ENCODE measurements at regions not wholly inside any gene's neighbourhood (a gene's known extent, or its start where the extent isn't known, plus 50 kb on each side); places are given as distances from the start of the nearest gene placed in this dataset.
"Not testable (repeated sequence)": the region's sequence is repeated elsewhere in the genome, so short reads cannot be mapped to it uniquely, and the experiment has no call there.

DNA sequence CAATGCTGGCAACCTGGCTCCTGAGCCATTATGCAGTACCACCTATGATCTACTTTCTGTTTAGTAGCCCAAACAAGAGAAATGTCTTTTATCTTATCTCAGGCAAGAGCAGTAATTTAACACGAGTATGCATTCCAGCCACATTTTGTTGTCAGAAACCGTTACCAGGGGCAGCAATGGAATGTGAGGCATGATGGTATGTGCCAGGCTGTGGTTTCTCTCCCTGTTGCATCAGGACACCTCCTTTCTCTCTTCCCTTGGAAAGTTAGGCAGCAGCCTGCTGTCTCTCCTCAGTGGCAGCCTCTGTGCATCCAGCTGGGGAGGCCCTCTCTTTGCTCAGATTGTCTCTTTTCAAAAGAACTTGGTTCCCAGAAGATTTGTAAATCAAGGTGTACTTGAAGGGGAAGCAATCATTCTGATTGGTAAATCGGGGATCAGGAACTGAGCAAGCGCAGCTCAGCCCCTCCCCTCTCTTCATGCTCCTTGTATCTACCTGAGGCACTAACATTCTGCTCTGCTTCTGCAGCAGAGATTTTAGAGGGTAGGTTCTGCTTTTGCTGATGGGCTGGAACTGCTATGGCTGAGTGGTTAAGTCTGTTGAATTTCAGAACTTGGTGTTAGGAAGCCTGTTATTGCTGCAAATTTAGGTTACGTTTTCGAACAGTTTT is 229.2 kb downstream of the ADAMTS15 start:
- no peaks in the 10 kb centered on the region for H3K27me3 ChIP-seq
- no peak for TF ChIP-seq POLR2AphosphoS5 (IDR thresholded peaks at IDR 0.05)
- TF ChIP-seq POLR2A (IDR thresholded peaks at IDR 0.05), result no peak
- TF ChIP-seq, protein P1, sequence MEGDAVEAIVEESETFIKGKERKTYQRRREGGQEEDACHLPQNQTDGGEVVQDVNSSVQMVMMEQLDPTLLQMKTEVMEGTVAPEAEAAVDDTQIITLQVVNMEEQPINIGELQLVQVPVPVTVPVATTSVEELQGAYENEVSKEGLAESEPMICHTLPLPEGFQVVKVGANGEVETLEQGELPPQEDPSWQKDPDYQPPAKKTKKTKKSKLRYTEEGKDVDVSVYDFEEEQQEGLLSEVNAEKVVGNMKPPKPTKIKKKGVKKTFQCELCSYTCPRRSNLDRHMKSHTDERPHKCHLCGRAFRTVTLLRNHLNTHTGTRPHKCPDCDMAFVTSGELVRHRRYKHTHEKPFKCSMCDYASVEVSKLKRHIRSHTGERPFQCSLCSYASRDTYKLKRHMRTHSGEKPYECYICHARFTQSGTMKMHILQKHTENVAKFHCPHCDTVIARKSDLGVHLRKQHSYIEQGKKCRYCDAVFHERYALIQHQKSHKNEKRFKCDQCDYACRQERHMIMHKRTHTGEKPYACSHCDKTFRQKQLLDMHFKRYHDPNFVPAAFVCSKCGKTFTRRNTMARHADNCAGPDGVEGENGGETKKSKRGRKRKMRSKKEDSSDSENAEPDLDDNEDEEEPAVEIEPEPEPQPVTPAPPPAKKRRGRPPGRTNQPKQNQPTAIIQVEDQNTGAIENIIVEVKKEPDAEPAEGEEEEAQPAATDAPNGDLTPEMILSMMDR (IDR thresholded peaks at IDR 0.05), result no peak
- H3K27ac ChIP-seq, result peak overlapping the region in 1 of 2 donors; percentile 71
- DNase-seq (ENCODE audit: low spot score in 2 of 2), result peak in 1 of 2 donors; percentile 72
- H3K4me3 ChIP-seq, result no peak overlapping the region
- H3K9me3 ChIP-seq, result peaks cover 9 to 16% of the 10 kb centered on the region in 2 donors
- H3K36me3 ChIP-seq, result no peaks in the 10 kb centered on the region
- intact Hi-C loops (cut with DNase I; ENCODE audit: low total_unique reads), result no loop called here
- no peaks in the 10 kb centered on the region for H3K4me1 ChIP-seq

DNA sequence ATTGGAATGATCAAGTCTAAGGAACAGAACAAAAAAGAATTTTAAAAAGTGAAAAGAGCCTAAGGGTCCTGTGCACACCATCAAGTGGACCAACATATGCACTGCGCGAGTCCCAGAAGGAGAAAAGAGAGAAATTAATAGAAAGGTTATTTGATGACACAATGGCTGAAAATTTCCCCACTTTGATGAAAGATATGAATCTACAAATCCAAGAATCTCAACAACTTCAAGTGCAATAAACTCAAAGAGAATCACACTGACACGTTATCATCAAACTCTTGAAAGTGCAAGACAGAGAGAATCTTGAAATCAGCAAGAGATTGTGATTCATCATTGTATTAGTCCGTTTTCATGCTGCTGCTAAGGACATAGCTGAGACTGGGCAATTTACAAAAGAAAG is 230.8 kb downstream of the ADAMTS15 start:
- intact Hi-C loops (cut with DNase I; ENCODE audit: low total_unique reads), result no loop called here
- H3K4me3 ChIP-seq, result no peak overlapping the region
- no peaks in the 10 kb centered on the region for H3K36me3 ChIP-seq
- no peak for DNase-seq (ENCODE audit: low spot score in 2 of 2)
- H3K4me1 ChIP-seq, result no peaks in the 10 kb centered on the region
- no peak overlapping the region for H3K27ac ChIP-seq
- H3K9me3 ChIP-seq, result peaks cover 9 to 16% of the 10 kb centered on the region in 2 donors
- TF ChIP-seq POLR2AphosphoS5 (IDR thresholded peaks at IDR 0.05) (no peak), POLR2A (IDR thresholded peaks at IDR 0.05) (no peak)
- TF ChIP-seq, protein P1 (IDR thresholded peaks at IDR 0.05), result no peak
- no peaks in the 10 kb centered on the region for H3K27me3 ChIP-seq

DNA sequence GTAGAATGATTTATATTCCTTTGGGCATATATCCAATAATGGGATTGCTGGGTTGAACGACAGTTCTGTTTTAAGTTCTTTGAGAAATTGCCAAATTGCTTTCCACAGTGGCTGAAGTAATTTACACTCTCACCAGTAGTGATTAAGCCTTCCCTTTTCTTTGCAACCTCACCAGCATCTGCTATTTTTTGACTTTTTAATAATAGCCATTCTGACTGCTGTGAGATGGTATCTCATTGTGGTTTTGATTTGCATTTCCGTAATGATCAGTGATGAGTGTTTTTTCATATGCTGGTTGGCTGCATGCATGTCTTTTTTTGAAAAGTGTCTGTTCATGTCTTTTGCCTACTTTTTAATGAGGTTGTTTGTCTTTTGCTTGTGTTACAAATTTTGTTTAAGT is 233.8 kb downstream of the SNX19 start:
- DNase-seq (ENCODE audit: low spot score in 2 of 2); H3K4me3 ChIP-seq; H3K27me3 ChIP-seq; H3K36me3 ChIP-seq; H3K4me1 ChIP-seq; H3K27ac ChIP-seq: not testable (repeated sequence)
- H3K9me3 ChIP-seq, result peaks cover 9 to 16% of the 10 kb centered on the region in 2 donors
- intact Hi-C loops (cut with DNase I; ENCODE audit: low total_unique reads), result loop anchor here (10.0 kb wide), 1 partner anchor 778 kb away; no protein-coding TSS in a partner anchor

DNA sequence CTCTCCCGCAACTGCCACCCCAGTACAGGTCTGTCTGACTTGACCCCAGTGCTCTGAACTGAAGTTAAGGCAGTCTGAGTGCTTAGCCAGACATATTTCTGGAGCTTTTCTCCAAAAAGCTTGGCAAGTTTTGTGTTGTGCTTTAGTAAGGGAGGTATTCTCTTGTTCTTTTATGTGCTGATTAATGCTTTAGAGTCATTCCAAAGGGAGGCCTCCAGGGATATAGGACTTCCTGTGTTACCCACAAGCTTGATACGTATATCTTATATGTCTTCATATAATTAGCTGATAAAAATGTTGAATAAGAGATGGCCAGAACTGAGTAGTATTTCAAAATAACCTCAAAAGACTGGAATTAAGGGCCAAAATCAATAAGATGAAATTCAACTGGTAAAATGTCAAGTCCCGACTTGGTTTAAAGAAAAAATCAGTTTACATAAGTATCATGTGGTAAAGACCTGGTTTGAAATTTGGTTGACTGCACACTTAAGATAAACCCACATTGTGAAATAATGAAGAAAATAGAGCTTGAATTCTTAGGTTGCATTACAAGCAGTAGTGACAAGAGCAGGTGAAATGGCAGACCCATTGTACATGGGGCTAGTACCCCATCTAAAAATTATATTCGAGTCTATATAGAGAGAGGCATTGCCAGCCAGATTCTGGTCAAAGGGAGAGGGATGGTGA is 226.9 kb downstream of the SNX19 start:
- no peaks in the 10 kb centered on the region for H3K27me3 ChIP-seq
- no peaks in the 10 kb centered on the region for H3K9me3 ChIP-seq
- intact Hi-C loops (cut with DNase I; ENCODE audit: low total_unique reads), result loop anchor here (10.0 kb wide), 1 partner anchor 785 kb away; no protein-coding TSS in a partner anchor
- DNase-seq (ENCODE audit: low spot score in 2 of 2), result no peak
- no peak overlapping the region for H3K4me3 ChIP-seq
- H3K27ac ChIP-seq, result no peak overlapping the region
- no peaks in the 10 kb centered on the region for H3K36me3 ChIP-seq
- H3K4me1 ChIP-seq, result no peaks in the 10 kb centered on the region
- TF ChIP-seq, protein P1 (IDR thresholded peaks at IDR 0.05), result no peak
- no peak for TF ChIP-seq POLR2A (IDR thresholded peaks at IDR 0.05)
- TF ChIP-seq POLR2AphosphoS5 (IDR thresholded peaks at IDR 0.05), result no peak

DNA sequence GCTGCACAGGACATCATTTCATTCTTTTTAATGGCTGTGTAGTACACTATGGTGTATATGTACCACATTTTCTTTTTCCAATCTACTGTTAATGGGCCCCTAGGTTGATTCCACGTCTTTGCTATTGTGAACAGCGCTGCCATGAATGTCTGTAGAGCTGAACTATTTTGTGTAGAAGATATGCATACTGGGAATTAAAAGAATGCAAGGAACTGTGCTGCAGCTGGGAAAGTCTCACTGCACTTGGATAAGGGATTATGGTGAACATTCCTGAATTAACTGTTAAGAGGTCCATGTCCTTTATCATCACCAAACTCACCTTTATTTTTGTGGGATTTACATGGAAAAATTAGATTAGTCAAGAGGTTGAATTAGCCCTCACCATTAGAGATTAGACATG is 224.7 kb downstream of the SNX19 start:
- H3K4me3 ChIP-seq, result no peak overlapping the region
- H3K36me3 ChIP-seq, result no peaks in the 10 kb centered on the region
- intact Hi-C loops (cut with DNase I; ENCODE audit: low total_unique reads), result no loop called here
- no peak overlapping the region for H3K27ac ChIP-seq
- DNase-seq (ENCODE audit: low spot score in 2 of 2), result no peak
- no peaks in the 10 kb centered on the region for H3K9me3 ChIP-seq
- TF ChIP-seq POLR2AphosphoS5 (IDR thresholded peaks at IDR 0.05) (no peak), POLR2A (IDR thresholded peaks at IDR 0.05) (no peak)
- TF ChIP-seq, protein P1 (IDR thresholded peaks at IDR 0.05), result no peak
- no peaks in the 10 kb centered on the region for H3K27me3 ChIP-seq
- H3K4me1 ChIP-seq, result no peaks in the 10 kb centered on the region
